ENCODE measurements at regions not wholly inside any gene's neighbourhood (a gene's known extent, or its start where the extent isn't known, plus 50 kb on each side); places are given as distances from the start of the nearest gene placed in this dataset.
"Not testable (repeated sequence)": the region's sequence is repeated elsewhere in the genome, so short reads cannot be mapped to it uniquely, and the experiment has no call there.

GRCh38 chr11:67745181-67745726 is 70.8 kb upstream of the ALDH3B2 start:
- peak in 1 of 2 donors; percentile 19 for ATAC-seq (ENCODE audit: low FRiP score in 2 of 2)
- WGBS, 2 donors = 68 to 92% methylated on average over 10 to 11 of the region's 11 CpGs
- H3K4me3 ChIP-seq = no peak overlapping the region

GRCh38 chr11:67744231-67744630 is 69.8 kb upstream of the ALDH3B2 start:
- not testable (repeated sequence) for H3K27ac ChIP-seq; H3K27me3 ChIP-seq; H3K36me3 ChIP-seq; ATAC-seq (ENCODE audit: low FRiP score in 2 of 2); H3K4me1 ChIP-seq; DNase-seq; H3K9me3 ChIP-seq; H3K4me3 ChIP-seq
- 75% methylated on average over 9 of the region's 9 CpGs; no CpG with 5 or more reads in 1 of the 2 donors for WGBS, 2 donors

More at GRCh38 chr11:67745181-67745726, 70.8 kb upstream of the ALDH3B2 start:
- no peaks in the 10 kb centered on the region for H3K36me3 ChIP-seq
- no peaks in the 10 kb centered on the region for H3K27me3 ChIP-seq
- TF ChIP-seq CTCF (IDR thresholded peaks at IDR 0.05) (no peak), POLR2A (IDR thresholded peaks at IDR 0.05) (no peak), POLR2AphosphoS5 (IDR thresholded peaks at IDR 0.05) (no peak), EP300 (IDR thresholded peaks at IDR 0.05) (no peak)
- H3K9me3 ChIP-seq = no peaks in the 10 kb centered on the region
- H3K4me1 ChIP-seq = no peaks in the 10 kb centered on the region
- DNase-seq = no peak
- no peak overlapping the region for H3K27ac ChIP-seq

- not testable (repeated sequence) for H3K4me1 ChIP-seq; ATAC-seq (ENCODE audit: low FRiP score in 2 of 2); DNase-seq; H3K27me3 ChIP-seq; H3K4me3 ChIP-seq; H3K36me3 ChIP-seq; H3K27ac ChIP-seq; H3K9me3 ChIP-seq
- WGBS, 2 donors = 78 to 87% methylated on average over 12 to 14 of the region's 14 CpGs
These were observed 63.8 kb upstream of the ALDH3B2 start for GRCh38 chr11:67738231-67738630.

GRCh38 chr11:67737562-67738080 is 63.2 kb upstream of the ALDH3B2 start:
- 78 to 82% methylated on average over 9 of the region's 9 CpGs for WGBS, 2 donors
- not testable (repeated sequence) for H3K4me1 ChIP-seq, DNase-seq

GRCh38 chr11:67732045-67732787 is 57.8 kb upstream of the ALDH3B2 start:
- peaks cover 0 to 7% (median 1%) of the 10 kb centered on the region in 4 donors for H3K4me1 ChIP-seq
- WGBS, 2 donors = 40 to 41% methylated on average over 16 to 21 of the region's 42 CpGs
- no peaks in the 10 kb centered on the region for H3K27me3 ChIP-seq
- peak overlapping the region in 3 of 4 donors; percentile 2 to 19 (median 2) for H3K4me3 ChIP-seq
- DNase-seq (peak in 1 of 2 donors; percentile 85), ATAC-seq (ENCODE audit: low FRiP score in 2 of 2) (no peak)
- no peak overlapping the region for H3K27ac ChIP-seq
- no peaks in the 10 kb centered on the region for H3K36me3 ChIP-seq
- no peaks in the 10 kb centered on the region for H3K9me3 ChIP-seq
- peak in 2 of 6 experiments; percentile 24 to 28 for TF ChIP-seq CTCF (IDR thresholded peaks at IDR 0.05)
- TF ChIP-seq EP300 (IDR thresholded peaks at IDR 0.05) = no peak
- no peak for TF ChIP-seq POLR2A (IDR thresholded peaks at IDR 0.05)

More at GRCh38 chr11:67737562-67738080, 63.2 kb upstream of the ALDH3B2 start:
- H3K27ac ChIP-seq; H3K4me3 ChIP-seq; H3K9me3 ChIP-seq; ATAC-seq (ENCODE audit: low FRiP score in 2 of 2); H3K27me3 ChIP-seq; H3K36me3 ChIP-seq: not testable (repeated sequence)

GRCh38 chr11:67731583-67731982 is 57.2 kb upstream of the ALDH3B2 start:
- Histone ChIP-seq H3K36me3 (no peaks in the 10 kb centered on the region), H3K4me1 (peaks cover 0 to 7% (median 1%) of the 10 kb centered on the region in 4 donors), H3K9me3 (no peaks in the 10 kb centered on the region), H3K27me3 (no peaks in the 10 kb centered on the region), H3K27ac (no peak overlapping the region), H3K4me3 (peak overlapping the region in 3 of 4 donors; percentile 2 to 19 (median 2))
- TF ChIP-seq EP300 (IDR thresholded peaks at IDR 0.05) (no peak), POLR2AphosphoS5 (IDR thresholded peaks at IDR 0.05) (no peak), CTCF (IDR thresholded peaks at IDR 0.05) (no peak), POLR2A (IDR thresholded peaks at IDR 0.05) (no peak)
- no peak for DNase-seq
- no peak for ATAC-seq (ENCODE audit: low FRiP score in 2 of 2)
- WGBS, 2 donors = 43 to 49% methylated on average over 8 to 14 of the region's 14 CpGs

- H3K27ac ChIP-seq; H3K9me3 ChIP-seq; H3K36me3 ChIP-seq; H3K4me1 ChIP-seq; DNase-seq; H3K27me3 ChIP-seq; ATAC-seq (ENCODE audit: low FRiP score in 2 of 2); H3K4me3 ChIP-seq: not testable (repeated sequence)
- WGBS, 2 donors = 81 to 88% methylated on average over 2 to 3 of the region's 3 CpGs
These were observed 53.7 kb upstream of the ALDH3B2 start for GRCh38 chr11:67728163-67728571.

GRCh38 chr11:67727066-67728040 is 52.9 kb upstream of the ALDH3B2 start:
- H3K27me3 ChIP-seq; H3K36me3 ChIP-seq; DNase-seq; H3K4me3 ChIP-seq; H3K9me3 ChIP-seq; H3K4me1 ChIP-seq; H3K27ac ChIP-seq; ATAC-seq (ENCODE audit: low FRiP score in 2 of 2): not testable (repeated sequence)
- 64 to 65% methylated on average over 17 to 18 of the region's 19 CpGs for WGBS, 2 donors
